HG03139 (cell line): ENCODE measurements at regions not wholly inside any gene's neighbourhood (a gene's known extent, or its start where the extent isn't known, plus 50 kb on each side); places are given as distances from the start of the nearest gene placed in this dataset.
"Not testable (repeated sequence)": the region's sequence is repeated elsewhere in the genome, so short reads cannot be mapped to it uniquely, and the experiment has no call there.

ENCODE experiments used
- ATAC-seq: cut with Tn5 transposase; IDR thresholded peaks from one replicate; pipeline ENCODE4 v1.9.1; 2021; ENCODE audit not compliant: unreplicated experiment

DNA sequence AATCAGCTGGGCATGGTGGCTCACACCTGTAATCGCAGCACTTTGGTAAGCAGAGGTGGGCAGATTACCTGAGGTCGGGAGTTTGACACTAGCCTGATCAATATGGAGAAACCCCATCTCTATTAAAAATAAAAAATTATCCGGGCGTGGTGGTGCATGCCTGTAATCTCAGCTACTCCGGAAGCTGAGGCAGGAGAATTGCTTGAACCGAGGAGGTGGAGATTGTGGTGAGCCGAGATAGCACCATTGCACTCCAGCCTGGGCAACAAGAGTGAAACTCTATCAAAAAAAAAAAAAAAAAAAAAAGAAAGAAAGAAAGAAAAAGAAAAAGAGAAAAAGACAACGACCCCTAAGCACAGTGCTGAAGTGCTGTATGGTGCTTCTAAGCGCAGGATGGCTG lies 280.6 kb upstream of the MAF start:
- not testable (repeated sequence) for ATAC-seq

DNA sequence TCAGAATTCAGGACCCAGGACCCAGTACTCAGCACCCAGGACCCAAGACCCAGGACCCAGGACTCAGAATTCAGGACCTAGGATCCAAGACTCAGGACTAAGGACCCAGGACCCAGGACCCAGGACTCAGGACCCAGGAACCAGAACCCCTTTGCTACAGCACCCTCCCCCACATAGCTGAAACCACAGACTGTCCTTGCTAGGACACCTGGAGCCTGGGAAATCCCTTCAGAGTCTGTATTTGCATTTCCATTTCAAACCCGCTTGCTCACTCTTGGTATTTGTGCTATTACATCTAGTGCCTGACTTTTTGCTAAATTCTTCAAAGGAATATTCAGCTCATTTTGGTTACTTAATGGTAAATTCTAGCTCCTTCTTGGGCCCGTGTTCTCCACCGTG lies 275.8 kb upstream of the MAF start:
- ATAC-seq, result no peak

DNA sequence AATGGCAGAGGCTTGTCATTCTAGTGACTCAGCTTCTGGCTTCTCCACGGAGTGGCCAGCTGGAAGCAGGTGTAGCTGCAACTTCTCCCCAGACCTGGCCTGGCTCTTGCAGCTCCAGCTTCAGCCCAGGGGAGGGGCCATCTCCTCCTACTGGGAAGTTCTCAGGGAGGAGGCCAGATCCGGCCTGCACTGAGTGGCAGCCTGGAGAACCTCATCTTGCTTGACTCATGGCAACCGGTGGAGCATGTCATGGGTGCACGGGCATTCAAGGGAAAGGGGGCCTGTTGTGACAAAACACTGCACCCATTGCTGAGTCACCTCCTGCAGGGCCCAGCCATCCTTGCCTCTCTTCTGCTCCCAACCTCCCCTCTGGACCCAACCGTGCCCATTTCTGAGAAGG lies 273.9 kb upstream of the MAF start:
- ATAC-seq, result no peak

DNA sequence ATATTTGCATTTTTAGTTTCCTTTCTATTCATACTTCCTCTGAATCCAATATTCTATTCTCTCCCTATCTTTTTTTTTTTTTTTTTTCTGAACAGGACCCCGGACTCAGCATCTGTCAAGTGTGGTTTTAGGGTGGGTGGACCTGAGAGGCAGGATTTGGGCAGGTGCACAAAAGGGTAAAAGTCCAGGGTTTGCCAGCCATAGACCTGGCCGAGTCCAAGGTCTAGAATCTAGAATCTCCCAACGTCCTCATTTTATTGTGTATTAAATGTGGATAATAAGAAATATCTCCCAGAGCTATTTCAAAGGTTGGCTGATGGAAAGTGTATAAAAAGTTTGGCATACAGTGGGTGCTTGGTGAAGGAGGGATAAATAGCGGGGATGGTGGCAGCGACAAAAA lies 273.3 kb upstream of the MAF start:
- no peak for ATAC-seq

DNA sequence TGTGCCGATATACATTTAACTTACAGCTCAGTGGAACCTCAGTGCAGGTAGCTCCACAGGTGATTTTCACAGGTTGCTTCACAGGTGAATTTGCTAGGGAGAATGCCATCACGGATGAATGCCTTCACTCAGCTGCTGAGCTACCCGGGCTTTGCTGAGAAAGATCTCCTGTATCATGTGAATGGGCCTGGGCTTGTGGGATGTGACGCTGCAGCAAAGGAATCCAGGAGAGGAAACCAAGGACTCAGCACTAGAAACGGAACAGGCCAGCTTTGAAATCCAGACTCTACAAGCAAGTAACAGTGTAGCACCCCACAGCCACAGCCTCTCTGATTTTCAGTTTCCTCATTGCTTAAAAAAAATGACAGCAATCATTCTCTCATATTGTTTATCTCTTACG lies 271.4 kb upstream of the MAF start:
- ATAC-seq, result no peak

DNA sequence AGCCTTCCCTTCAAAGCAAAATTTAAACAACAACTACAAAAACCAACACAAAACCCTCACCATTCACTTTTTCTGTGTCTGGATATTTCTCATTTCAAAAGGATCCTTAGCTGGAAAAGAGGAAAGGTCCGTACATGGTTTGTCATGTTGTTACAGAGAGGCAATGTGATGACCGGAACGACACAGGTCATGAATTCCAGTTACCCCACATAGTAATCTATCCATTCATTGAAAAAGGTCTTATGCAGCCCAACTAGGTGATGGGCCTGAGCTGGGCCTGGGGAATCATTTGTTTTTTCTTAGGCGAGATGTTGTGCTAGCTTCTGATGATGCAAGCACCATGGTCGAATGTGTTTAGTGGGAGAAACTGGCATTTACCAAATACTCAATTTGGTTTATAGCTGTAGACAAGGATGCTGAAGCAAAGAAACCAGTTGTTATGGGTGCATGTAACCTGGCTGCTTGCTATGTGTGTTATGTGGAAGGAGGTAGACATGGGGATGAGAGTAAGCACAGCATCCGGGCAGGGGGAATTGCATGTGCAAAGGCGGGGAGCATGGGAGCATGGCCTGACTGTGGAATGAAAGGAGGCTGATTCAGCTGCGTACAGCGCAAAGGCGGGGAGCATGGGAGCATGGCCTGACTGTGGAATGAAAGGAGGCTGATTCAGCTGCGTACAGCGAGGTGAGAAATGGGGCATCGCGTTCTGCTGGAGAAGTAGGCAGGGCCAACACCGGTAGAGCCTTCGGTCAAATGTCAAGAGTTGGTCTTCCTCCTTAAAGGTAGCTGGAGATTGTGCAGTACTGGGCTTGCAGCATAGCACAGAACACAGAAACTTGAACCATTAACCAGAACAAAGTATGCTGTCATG lies 269.7 kb upstream of the MAF start:
- ATAC-seq, result no peak

DNA sequence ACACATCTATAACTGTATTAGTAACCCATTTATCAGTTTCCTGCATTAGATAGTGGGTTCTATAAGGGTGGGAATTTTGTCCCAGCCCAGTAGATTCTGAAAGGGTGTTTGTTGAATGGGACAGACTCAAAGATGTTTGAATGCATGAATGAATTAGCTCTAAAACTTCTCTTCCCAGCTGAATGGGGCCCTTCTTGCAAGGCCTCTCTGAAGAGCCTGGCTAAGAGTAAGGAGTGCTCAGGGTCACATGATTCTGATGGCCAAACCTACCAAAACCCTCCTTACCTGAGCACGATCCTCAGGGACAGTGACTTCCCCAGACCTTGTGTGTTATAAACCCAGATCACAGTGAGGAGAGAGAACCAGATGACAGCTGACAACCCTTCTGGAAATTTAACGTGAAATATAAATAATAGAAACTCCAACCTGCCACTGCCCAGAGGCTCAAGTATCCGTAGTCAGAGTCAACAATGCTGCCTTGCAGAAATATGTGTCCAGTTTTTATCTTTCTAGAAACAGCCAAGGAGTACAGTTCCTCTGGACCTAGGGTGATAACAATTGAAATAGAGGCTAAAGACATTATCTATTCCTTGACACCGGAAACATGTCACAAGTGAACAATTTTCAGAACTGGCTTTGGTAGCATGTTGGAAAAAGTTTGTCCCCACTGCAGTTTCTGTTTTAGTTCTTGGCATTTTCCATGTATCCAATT lies 268.9 kb upstream of the MAF start:
- no peak for ATAC-seq

DNA sequence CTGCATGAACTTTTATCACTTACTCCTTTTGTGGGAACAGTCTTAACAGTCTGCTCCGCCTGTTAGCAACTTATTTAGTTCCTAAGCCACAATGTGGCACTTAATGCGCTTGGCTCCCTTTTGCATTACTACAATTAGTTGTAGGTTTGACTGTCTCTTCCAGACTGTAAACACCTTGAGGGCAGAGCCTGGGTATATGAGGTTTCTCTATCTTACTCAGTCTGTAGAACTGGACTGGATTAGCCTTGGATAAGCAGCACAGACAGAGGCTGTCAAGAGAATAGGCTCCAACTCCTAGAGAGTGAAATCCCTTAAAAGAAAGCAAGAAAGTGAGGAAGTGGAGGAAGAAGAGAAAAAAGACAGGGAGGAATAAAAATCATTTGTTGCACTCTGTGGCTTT lies 268.3 kb upstream of the MAF start:
- no peak for ATAC-seq

DNA sequence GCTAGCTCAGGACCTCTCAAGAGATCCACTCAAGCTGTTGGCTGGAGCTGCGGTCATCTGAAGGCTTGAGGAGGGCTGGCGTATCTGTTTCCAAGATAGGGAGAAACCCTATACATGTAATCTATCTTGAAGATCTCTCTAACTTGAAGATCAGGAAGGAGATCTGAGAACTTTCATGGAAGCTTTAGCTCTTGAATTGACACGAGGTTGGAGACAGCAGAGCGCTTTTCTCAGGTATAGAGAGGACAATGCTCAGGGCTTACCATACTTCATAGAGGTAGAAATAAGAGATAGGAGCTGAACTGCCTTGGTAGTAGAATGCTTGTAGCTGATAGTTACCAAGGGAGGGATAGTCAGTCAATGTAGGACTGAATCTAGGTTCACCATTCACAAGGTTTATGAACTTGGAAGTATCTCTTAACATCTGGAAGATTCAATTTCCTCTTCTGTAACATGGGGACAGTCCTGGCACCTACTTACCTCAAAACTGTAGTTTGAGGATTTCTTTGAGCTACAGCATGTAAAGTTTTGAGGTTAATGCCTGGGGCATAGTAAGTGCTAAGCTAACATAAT lies 267.0 kb upstream of the MAF start:
- no peak for ATAC-seq

DNA sequence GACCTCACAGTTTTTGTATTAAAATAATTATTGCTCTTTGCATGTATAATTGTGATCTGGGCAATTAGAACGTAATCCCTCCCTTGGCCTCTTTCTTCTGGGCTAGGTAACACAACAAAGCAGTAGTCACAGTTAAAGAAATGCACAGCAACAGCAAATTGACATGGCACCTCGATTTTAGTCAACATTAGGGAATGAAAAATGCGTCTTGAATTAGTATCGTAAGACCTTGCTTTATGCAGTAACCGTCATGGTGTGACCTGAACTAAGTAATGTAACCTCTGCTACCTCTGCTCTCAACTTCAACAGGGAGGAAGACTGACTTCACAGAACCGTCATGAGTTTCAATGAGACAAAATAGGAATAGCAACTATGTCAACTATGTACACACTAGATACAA lies 265.4 kb upstream of the MAF start:
- ATAC-seq, result no peak

DNA sequence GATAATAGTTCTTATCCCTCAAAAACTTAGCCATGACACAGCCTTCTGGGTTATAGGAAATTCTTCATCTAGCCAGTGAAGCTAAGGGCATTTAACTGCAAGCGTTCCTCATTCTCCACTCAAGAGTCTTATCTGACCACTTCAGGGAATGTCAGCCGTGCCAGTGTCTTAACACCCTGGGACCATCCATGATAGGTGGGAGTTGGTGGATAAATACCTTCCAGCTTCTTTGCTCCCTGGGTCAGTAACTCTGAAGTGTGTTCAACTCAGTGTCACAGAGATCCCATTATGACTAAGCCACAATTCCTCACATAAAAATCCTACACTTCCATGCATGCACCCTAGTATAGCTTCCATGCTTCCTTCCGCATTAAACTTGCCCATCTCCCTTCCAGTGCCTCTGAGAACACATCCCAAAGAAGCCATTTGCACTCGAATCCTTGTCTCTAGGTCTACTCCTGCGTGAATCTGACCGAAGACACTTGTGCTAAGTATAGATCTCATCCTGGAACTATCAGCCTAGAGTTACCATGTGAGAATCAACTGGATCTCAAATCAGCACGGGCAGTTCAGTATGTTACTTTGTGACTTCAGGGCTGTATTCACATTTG lies 264.3 kb upstream of the MAF start:
- ATAC-seq, result no peak

DNA sequence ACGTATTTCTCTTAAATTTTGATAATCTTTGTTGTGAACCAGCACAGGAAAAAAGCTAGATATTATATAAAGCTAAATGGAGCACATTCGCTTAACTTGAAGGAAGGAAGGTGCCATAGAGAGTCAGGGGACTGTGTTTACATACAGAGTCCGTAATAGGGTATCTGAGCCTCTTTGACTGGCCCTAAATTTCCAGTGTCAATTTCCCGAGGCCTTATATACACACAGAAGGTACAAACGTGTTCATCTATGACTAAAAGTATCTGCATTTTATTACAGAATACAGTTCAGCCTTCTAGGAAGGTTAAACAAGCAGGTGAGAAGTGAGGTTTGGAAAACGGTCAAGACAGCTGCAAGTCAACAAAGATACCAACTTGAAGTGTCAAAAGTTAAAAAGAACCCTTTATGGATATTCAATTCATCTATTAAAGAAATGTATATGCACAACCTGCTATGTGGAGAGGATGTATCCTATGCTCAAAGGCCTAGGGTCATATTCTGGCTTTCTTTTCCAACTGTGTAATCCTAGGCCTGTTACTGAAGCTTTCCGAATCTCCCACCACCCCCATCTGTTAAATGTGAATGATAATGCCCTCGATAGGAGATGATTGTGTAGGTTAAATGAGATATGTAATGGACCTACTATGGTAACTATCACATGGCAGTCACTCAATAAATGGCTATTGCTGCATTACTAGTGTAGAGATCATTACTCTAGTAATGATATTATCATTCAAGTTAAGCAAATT lies 263.7 kb upstream of the MAF start:
- ATAC-seq, result no peak

DNA sequence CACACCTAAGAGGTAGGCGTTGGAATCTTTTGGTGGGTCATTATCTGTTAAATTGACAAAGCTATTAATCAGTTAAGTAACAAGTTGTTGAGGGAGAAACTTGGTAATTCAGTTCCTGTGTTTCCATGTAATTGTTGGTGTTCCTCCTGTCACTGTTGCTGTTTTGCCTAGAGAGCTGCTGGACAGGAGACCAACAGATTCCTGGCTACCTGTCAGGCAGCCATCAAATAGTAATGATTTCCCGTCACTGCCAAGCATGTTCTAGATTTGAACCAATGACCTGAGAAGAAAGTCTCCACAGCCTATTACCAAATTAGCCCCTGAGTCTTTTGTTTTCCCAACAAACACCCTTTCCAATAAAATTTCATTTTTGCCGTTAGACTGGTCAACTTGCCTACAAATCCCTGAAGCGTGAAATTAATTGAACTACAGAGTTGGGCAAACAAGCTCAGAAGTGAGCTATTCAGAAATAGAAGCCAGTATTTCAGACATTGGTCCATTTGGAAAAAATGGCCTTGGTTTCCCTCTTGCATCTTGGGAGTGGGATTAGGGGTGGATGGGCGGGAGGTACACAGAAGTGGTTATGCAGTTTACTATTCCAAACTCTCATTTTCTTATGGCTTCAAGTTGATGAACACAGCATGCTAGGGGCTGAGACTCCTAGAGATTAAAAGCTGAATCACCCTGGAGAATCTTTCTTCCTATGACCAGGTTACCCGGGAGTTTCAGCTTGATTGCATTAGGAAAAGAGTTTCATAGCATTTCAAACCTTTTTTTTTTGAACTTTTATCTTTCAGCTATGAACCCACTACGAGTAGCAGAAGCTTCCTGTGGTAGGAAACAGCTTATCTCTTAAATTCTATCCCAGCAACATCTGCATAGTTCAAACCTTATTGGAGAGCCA lies 262.8 kb upstream of the MAF start:
- ATAC-seq, result no peak

DNA sequence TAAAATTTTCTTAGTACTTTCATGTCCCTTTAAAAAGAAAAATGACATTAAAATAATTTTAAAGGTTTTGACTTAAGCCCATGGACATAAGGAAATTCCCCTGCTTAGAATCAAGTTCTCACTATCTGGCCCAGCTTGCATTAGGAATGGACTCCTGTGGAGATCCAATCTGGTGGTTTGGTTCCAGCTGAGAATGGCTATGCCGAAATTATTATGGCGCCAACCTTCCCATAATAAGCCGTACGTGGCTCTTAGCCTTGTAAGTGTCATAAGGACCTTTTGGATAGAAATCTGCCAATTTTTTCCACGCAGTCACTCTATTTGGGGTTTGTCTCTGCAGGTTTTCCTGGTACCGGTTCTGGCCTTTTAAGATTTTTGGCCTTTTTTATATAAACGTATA lies 262.1 kb upstream of the MAF start:
- ATAC-seq, result no peak

DNA sequence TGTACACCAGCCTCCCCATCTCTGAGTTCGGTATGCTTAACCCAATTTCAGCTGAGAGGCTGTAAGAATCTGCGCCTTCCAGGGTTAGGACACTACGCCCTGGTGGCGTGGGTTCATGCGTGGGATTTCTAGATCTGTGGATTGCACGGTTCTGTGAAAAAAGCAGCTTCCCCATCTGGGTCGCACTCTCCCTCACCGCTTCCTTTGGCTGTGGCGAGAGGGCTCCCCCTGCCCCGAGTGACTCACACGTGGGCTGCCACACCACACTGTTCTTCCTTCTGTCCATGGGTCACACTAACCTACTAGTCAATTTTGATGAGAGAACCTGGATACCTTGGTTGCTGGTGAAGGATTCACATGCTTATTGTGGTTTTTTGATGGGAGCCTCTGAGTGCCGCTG lies 256.0 kb upstream of the MAF start:
- no peak for ATAC-seq

DNA sequence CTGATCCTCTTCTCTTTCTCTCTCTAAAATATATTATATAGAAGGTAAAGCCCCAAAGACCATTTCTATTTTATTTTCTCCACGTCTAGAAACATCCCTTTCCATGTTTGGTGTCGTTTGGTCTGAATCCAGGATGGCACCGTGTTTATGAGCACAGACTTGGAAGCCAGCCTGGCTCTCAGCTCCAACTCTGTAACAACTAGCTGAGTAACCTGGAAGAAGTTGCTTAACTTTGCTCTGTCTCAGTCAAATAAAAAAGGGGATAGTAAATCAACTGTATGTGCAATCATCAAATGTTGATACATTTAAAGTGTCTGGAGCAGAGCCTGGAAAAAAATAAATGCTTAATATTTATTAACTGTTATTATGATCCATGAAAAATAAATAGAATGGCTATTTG lies 249.8 kb upstream of the MAF start:
- no peak for ATAC-seq

DNA sequence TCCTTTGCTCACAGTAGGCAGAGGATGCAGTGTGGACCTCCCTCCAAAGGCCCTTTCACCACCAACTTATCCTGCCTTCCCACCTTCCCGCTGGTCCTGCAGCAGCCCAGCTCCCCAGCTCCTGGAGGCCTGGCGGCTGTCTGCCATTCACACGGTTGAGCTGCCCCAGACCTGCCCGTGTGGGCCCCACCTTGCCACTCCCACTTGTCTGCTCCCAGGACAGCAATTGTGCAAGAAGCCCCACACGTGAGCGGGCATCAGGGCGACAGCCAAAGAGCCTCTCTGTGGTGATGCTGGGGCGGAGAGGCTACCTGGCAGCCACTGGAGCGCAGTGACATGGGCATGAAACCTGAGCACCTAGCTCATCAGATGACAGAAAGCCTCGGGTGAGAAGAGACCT lies 248.6 kb upstream of the MAF start:
- ATAC-seq, result no peak

DNA sequence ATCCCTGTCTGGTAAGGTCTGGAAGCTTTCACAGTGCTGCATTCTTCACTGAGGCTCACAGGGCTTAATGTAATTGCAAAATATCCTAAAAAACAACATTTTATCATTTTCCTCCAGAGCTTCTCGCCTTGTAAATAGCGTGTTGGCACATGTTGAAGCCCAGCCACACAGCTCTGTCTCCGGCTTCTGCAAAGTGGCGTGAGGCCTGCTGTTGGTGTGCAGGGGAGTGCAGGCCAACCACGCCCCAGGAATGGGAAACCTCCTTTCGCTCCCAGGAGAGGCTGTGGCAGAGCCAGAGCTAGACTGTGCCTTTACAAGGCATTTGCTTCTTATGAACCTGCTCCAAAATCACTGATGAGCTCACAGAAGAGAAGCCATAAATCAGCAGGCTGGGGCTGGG lies 248.2 kb upstream of the MAF start:
- no peak for ATAC-seq

DNA sequence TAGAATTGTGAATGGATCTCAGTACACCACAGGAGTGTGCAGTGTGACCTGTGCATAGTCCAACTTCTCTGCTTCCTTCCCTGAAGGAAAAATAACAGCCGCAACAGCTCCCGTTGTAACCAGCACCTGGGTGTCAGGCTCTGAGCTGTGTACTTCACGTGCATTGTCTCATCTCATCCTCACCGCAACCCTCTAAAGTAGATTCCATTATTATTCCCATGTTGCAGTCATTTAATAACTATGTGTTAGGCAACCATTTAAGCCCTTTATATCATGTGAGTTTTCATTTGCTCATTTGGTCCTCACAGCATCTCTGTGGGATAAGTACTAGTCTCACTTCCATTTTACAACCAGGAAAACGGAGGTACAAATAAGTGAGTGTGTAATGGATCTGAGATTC lies 247.0 kb upstream of the MAF start:
- ATAC-seq, result no peak

DNA sequence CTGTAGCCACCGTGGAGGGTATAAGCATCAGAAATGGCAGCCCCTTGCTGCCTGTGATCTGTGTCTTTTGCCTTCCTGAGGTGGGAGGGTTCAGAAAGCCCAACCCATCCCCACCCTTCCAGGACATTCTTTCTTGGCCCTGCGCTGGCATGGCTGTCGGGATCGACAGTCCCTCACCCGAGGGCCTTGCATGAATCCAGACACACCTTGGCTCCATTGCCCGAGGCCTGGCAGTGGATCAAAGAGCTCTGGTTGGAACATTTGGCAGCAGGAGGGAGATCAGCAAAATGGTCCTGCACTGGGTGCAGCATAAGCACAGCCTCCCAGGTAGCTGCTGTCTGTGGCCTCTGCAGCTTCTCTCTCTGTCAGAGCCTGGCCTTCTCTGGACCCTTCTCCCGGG lies 246.6 kb upstream of the MAF start:
- ATAC-seq, result no peak
